ENCODE measurements at regions not wholly inside any gene's neighbourhood (a gene's known extent, or its start where the extent isn't known, plus 50 kb on each side); places are given as distances from the start of the nearest gene placed in this dataset.

DNA sequence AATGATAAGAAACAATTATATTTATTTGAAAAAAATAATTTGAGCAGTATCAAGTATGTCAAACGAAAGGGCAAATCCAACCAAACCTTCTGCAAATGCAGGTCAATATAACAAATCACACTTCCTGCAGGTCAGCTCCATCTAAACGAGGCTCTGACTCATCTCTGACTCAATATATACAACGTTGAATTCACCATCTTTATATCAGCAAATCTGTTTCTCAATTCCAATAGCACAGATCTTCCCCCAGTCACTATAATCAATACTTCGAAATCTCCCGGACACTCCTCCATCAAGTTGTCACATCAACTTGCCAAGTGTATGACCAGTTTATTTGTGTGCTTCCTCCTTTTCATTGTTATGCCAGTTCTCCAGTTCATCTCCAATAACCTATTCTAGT lies 388.9 kb downstream of the ZEB2 start:
- TF ChIP-seq, protein P1, sequence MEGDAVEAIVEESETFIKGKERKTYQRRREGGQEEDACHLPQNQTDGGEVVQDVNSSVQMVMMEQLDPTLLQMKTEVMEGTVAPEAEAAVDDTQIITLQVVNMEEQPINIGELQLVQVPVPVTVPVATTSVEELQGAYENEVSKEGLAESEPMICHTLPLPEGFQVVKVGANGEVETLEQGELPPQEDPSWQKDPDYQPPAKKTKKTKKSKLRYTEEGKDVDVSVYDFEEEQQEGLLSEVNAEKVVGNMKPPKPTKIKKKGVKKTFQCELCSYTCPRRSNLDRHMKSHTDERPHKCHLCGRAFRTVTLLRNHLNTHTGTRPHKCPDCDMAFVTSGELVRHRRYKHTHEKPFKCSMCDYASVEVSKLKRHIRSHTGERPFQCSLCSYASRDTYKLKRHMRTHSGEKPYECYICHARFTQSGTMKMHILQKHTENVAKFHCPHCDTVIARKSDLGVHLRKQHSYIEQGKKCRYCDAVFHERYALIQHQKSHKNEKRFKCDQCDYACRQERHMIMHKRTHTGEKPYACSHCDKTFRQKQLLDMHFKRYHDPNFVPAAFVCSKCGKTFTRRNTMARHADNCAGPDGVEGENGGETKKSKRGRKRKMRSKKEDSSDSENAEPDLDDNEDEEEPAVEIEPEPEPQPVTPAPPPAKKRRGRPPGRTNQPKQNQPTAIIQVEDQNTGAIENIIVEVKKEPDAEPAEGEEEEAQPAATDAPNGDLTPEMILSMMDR (conservative IDR thresholded peaks at IDR 0.05; ENCODE audit: low read length) = no peak
- H3K4me3 ChIP-seq (ENCODE audit: low read length) = no peak overlapping the region
- DNase-seq (ENCODE audit: low read depth) = no peak

DNA sequence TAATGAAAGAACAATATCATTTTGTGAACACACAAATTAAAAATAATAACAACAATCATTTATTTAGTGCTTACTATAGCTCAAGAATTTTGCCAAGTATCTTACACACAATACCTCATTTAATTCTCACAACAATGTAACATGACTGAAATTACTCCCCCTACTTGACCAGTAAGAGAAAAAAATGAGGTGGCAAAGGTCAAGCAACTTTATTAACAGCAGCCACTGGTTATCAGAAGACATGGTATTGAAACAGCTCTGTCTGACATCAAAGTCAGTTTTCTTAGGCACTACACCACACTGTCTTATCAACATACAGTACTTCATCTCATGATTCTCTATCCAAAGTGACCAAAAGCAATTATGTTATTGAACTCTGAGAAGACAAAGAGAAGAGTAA lies 389.4 kb downstream of the ZEB2 start:
- H3K4me3 ChIP-seq (ENCODE audit: low read length) = no peak overlapping the region
- TF ChIP-seq, protein P1 (conservative IDR thresholded peaks at IDR 0.05; ENCODE audit: low read length) = no peak
- DNase-seq (ENCODE audit: low read depth) = no peak

DNA sequence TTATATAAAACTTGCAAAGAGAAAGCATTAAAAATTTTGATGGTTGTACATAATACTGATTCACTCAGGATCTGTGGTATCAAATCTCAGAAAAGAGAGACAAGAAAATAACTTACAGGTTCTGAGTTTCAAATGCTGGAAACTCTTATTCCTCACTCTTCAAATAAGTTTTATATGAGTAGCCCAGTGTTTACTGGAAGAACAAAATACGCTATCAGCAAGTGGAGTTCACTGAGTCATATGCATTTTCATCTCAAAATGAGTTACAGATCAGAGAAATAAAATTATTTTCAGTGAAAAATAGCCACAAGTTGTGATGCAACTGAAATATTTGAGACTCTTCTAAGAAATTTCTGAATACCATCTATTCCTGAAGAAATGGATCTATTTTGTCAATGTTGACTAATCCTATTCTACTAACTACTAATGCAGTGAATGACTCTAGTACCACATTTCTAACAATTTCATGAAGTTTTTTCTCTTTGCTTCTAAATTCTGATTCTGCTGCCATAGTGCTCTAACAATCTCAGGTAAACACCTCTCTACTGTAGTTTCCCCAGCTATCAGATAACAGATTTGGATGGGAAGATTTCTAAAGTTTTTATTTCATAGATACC lies 391.7 kb downstream of the ZEB2 start:
- H3K4me3 ChIP-seq (ENCODE audit: low read length) = no peak overlapping the region
- TF ChIP-seq, protein P1 (conservative IDR thresholded peaks at IDR 0.05; ENCODE audit: low read length) = no peak
- DNase-seq (ENCODE audit: low read depth) = peak; percentile 13

DNA sequence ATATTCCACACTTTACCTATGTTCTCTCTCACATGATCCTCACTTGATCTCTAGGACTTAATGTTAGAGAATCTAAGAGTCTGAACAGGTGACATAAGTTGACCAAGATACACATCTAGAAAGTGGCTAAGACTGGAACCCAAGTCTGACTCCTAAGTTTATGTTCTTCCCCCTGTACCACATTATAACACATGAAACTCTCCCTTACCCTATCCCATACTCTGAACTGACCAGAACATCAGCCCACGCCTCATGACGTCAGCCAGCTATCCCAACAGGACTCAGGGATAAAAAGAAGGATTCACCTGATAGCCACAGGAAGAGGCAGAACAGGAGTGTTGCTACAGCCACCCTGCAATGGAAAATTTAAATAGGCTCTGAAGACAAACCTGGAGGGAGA lies 392.2 kb downstream of the ZEB2 start:
- no peak overlapping the region for H3K4me3 ChIP-seq (ENCODE audit: low read length)
- no peak for DNase-seq (ENCODE audit: low read depth)
- TF ChIP-seq, protein P1 (conservative IDR thresholded peaks at IDR 0.05; ENCODE audit: low read length) = no peak

DNA sequence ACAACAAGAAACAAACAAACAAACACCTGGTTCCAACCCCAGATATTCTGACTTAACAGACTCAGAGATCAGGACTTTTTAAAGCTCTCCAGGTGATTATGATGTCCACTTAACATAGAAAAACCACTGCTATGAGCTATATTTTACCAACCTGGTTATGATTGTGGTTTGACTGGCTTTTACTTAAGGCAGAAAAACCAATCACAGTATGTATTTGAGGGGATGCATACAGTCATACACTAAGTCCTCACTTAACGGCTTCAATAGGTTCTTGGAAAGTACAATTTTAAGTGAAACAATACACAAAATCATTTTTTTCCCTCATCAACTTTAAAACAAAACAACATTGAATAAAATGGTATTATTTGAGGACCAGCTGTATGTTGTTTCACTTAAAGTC lies 393.6 kb downstream of the ZEB2 start:
- TF ChIP-seq, protein P1 (conservative IDR thresholded peaks at IDR 0.05; ENCODE audit: low read length) = no peak
- no peak overlapping the region for H3K4me3 ChIP-seq (ENCODE audit: low read length)
- DNase-seq (ENCODE audit: low read depth) = no peak

DNA sequence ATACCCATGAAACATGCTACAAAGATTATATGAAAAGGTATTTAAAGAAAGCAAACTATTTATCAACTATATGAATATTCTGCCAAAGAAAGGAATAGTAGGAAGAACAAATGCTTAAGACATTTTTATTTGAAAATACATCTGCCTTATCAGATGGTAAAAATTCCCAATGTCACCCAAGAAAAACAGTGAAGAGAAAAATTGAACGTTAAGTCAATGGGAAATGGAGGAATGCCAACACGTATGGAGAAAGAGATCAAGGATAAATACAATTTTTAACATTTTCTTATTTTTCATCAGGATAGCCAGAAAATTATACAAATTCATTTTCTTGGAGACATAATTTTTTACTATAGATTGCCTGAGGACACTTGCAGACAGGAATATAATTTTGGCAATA lies 394.2 kb downstream of the ZEB2 start:
- TF ChIP-seq, protein P1 (conservative IDR thresholded peaks at IDR 0.05; ENCODE audit: low read length) = no peak
- DNase-seq (ENCODE audit: low read depth) = no peak
- no peak overlapping the region for H3K4me3 ChIP-seq (ENCODE audit: low read length)

DNA sequence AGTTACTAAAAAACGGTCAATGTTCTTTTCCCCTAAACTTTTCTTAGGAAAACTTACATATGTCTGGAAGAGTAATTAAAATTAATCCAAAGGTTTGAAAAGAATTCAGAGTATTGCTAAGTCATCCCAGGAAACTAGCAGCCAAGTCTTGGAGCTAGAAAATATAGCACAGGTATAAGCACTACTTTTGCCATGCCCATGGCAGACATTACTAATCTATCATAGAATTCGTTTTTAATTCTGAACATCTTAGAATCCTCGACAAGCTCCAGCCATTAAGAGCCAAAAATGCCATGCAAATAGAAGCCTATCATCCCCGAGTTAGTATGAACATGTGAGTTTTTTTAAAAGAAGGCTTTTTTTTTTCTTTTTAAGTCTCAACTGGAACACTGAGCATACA lies 395.0 kb downstream of the ZEB2 start:
- no peak for DNase-seq (ENCODE audit: low read depth)
- H3K4me3 ChIP-seq (ENCODE audit: low read length) = no peak overlapping the region
- TF ChIP-seq, protein P1 (conservative IDR thresholded peaks at IDR 0.05; ENCODE audit: low read length) = no peak
